NCI-H226 (cell line): ENCODE measurements at regions not wholly inside any gene's neighbourhood (a gene's known extent, or its start where the extent isn't known, plus 50 kb on each side); places are given as distances from the start of the nearest gene placed in this dataset.
"Not testable (repeated sequence)": the region's sequence is repeated elsewhere in the genome, so short reads cannot be mapped to it uniquely, and the experiment has no call there.

Experiments
- DNase-seq: peaks from one replicate; pipeline ENCODE4 v3.0.0-alpha.2; 2015

GRCh38 chr2:182550234-182550633 lies 123.4 kb upstream of the PDE1A start:
- DNase-seq, result no peak

DNA sequence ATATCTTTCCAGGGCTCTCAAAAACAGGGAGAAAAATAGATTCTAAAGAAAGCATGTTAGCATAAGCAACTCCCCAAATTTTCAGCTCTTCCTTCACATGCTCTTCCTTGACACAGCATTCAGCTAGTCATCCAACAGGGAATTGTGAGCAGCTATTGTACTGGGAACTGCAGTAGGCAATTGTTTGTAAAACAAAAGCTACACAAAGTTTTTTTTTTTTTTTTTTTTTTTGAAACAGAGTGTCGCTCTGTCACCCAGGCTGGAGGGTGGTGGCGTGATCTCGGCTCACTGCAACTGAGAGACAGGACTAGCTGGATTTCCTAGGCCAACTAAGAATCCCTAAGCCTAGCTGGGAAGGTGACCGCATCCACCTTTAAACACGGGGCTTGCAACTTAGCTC lies 125.4 kb upstream of the PDE1A start:
- DNase-seq, result not testable (repeated sequence)

- DNase-seq, result not testable (repeated sequence)
Measured at GRCh38 chr2:182552785-182553184, 125.9 kb upstream of the PDE1A start.

DNA sequence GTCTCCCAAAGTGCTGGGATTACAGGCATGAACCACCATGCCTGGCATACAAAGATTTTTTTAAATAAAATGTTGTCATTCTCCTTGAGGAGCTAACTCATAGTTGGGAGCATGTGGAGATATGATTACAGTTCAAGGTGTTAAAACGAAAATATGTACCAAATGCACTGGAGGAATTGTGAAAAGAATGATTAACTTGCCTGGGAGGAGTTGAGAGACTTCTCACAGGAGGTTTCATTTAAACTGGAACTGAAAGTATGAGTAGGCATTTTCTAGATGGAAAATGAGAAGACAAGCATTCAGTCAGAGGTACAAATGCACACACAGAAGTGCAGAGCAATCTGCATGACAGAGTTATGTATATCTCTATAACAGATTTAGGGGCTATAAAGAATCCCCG lies 126.6 kb upstream of the PDE1A start:
- no peak for DNase-seq

GRCh38 chr2:182554950-182555349 lies 128.1 kb upstream of the PDE1A start:
- no peak for DNase-seq

GRCh38 chr2:182558564-182558963 lies 131.7 kb upstream of the PDE1A start:
- no peak for DNase-seq

DNA sequence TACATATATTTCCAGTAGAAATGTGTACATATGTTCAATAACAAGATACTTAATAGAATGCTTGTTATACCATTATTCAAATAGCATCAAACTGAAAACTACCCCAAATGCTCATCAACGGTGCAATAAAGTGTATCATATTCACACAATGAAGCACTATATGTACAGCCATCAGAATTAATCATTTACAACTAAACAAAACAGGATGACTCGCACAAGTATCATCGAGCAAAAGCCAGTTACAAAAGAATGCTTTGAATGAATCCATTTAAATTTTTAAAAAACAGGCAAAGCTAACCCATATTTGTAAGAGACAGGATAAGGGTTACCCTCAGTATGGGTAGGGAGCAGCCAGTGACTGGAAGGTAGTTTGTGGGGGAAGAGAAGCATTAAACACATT lies 132.8 kb upstream of the PDE1A start:
- no peak for DNase-seq

GRCh38 chr2:182565911-182566567 lies 139.2 kb upstream of the PDE1A start:
- no peak for DNase-seq

DNA sequence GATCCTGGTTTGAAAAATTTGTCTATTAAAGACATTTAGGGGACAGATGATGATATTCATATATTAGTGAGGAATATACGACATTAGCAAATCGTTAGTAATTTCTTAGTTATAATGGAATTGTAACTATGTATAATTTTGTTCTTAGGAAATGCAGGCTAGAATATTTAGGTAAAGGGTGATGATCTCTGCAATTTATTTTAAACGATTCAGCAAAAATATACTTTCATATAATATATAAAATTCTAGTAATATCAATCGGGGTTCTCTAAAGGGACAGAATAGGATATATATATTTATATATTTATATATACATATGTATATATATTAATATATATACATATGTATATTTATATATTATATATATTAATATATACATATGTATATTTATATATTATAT lies 142.5 kb upstream of the DNAJC10 start:
- no peak for DNase-seq

- DNase-seq, result no peak
Measured at GRCh38 chr2:182577816-182578215, 138.2 kb upstream of the DNAJC10 start.

DNA sequence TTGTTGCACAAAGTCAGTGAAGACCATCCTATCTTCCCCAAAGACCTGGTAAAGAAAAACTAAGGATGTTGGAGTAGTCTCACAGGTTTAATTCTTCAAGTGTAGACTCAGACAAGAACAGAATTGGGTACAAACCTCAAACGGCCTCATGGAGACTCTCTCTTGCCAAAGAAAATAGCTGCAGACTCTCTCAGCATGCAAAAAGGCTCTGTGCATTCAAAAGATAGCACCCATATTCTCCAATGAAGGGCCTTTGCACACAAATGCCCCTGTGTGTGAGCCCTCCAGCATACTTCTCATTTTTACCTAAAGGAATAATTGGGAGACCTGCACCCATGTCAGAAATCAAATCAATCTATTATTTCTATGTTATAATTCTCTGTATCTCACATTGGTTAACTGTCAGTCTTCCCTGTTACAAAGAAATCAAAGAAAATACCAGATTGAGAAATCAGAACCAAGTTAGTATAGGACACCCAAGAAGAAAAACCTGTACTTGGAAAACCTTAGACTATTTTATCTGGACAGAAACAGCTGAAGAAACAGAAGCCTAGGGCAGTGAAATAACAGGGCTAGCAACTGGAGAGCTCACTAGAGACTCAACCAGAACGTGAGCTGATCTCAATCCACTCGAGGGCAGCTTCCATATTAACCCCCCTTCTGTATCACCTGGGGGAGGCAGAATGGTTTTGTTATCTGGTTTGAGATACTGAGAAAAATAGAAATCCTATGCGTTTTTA lies 134.7 kb upstream of the DNAJC10 start:
- no peak for DNase-seq

GRCh38 chr2:182584462-182584861 lies 131.6 kb upstream of the DNAJC10 start:
- no peak for DNase-seq

DNA sequence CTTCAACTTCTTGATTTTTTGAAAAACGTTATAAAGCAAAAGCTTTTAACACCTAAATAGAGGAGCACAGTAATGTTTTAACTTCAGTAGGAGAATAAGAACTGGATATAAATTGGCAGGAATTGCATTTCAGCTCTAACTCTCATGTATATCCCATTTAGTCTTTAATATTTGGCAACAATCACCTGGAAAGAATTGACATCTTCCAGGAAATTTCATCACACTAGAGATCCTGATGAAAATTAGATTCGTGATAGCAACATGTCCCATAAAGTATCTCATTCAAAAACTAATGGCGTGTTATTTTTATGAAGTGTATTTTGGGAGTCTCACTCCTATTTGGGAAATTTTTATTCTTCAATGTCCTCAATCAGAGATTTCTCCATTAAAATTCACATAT lies 131.1 kb upstream of the DNAJC10 start:
- no peak for DNase-seq

GRCh38 chr2:182585430-182585829 lies 130.6 kb upstream of the DNAJC10 start:
- DNase-seq, result no peak

DNA sequence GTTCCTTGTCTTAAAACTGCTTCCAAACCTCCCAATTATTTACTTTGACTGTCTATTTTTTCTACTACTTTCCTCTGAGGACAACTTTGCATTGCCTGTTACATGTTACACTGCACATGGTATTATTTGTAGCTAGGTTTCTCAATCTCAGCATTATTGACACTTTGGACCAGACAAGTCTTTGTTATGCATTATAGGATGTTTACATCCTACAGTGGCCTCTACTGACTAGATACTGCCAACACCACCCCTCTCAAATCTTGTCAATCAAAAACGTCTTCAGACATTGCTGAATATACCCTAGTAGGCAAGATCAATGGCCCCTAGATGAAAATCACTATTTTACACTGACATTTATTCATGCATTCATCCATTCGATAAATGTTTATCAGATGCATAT lies 129.6 kb upstream of the DNAJC10 start:
- no peak for DNase-seq

GRCh38 chr2:182587831-182588230 lies 128.2 kb upstream of the DNAJC10 start:
- peak; percentile 80 for DNase-seq

- DNase-seq, result no peak
Measured at GRCh38 chr2:182589121-182589520, 126.9 kb upstream of the DNAJC10 start.

DNA sequence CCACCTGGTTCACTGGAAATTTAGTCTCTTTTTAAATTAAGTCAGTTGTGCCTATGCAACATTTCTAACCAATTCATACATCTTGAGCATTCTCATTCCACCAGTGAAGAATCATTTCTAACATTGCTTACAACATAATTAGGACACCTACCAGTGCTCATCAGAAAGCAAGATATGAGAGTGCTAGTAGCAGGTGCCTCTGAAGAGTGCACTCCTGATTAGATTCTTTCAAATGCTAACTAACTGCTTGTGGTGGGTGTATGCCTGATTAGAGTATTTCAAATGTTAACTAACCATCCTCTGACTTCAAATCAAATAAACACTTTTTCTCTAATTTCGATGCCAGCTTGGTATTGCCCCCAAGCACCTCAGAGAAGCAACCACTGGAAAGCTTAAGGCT lies 124.3 kb upstream of the DNAJC10 start:
- DNase-seq, result no peak

DNA sequence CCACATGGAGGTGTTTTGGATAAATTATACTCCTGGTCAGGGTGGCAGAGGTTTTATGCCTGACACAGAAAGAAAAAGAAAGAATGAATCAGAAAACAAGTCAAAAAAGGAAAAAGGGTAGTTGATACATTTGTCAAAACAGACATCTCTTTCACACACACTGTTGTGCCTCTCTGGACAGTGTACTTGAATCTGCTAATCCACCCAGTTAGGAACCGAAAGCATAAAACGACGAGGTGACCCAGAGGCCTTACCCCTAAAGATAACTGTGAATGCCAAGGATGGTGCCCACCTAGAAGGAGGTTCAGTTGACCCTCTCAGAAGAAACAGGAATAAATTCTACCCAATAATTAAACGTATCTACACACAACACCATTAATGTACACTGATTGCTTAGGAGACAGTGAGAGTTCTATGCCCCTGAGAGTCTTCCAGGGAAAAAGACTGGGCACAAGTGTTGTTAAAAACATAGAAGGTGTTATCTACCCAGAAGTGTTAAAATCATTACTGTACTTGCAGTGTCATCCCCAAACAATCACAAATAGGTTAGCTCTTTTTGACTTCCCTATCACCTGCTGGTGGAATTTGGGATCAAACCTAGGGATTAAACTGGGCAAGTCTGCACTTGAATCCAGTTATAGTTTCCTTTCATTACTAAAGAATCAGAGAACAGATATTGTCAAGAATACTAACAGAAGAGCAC lies 123.2 kb upstream of the DNAJC10 start:
- no peak for DNase-seq

- DNase-seq, result peak; percentile 78
Measured at GRCh38 chr2:182593394-182593975, 122.6 kb upstream of the DNAJC10 start.

GRCh38 chr2:182594286-182594685 lies 121.8 kb upstream of the DNAJC10 start:
- peak; percentile 49 for DNase-seq

- DNase-seq, result no peak
Measured at GRCh38 chr2:182595650-182596049, 120.4 kb upstream of the DNAJC10 start.

DNA sequence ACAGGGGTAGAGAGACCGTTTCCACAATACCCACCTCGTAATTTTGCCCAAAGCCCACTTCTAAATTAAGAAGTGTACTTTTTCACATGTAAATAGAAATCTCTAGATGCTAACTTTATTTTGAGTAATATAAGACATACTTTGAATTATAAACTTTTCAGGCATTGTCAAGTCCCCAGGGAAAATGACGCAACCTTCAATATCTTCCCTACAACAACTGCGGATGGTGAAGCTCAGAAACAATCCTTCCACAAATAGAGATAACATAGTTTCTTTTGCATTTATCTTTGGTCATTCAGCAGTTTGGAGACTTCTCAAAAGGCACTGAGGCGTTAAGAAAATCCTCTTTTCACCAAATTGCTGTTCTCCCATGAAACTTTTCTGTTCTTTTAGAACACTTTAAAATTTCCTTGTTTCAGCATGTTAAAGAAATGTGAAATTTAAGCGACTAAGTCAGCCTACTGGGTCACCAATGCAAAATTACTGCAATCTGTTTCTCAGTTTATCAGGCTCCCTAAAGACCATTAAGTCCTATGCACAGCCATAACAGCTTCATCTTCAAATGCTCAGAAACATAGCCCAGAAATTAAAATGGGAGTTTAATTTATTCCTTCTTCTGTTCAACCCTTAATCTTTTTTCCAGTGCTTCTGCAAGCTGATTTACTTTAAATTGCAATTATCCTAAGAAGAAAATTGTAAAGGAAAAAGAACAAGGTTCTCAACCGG lies 118.3 kb upstream of the DNAJC10 start:
- no peak for DNase-seq
